ENCODE measurements at regions not wholly inside any gene's neighbourhood (a gene's known extent, or its start where the extent isn't known, plus 50 kb on each side); places are given as distances from the start of the nearest gene placed in this dataset.

DNA sequence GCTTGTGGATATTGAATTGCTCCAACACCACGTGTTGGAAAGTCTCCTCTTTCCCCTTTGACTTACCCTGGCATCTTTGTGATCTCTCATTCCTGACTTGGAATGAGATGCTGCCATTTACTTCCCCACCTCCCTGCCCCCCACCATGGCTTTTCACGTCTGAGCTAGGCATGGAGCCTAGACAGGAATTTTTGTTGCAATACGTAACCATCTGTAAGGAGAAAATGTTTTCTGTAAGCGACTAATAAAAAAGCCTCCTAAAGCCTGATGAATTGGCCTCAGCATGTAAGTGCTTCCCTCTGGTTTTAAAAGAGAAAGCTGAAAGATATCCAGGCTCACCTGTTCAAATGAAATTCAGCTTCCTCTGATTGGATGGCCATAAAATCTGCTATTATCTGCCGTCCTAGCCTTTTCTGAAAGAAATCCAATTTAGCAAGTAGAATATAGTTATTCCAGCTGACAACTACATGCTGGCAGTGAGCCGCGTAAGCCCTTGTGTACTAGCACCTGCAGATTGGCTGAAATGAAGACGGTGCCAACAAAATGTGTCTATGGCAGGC lies 200.1 kb downstream of the NSG2 start:
- no peak overlapping the region for H3K4me3 ChIP-seq (replicated peaks in 1 of 2; ENCODE audit: low read depth in 1 of 2, low read length in 2 of 2)
- no peaks in the 10 kb centered on the region for H3K4me1 ChIP-seq (ENCODE audit: control insufficient read depth in 1 of 2, insufficient read depth in 2 of 2, low read length in 2 of 2)
- H3K4me2 ChIP-seq (ENCODE audit: low read length), result no peak overlapping the region
- no peaks in the 10 kb centered on the region for H4K20me1 ChIP-seq (ENCODE audit: insufficient read depth)
- ATAC-seq (no peak), DNase-seq (ENCODE audit: low read depth, low spot score) (no peak)
- no peaks in the 10 kb centered on the region for H3K36me3 ChIP-seq (ENCODE audit: control insufficient read depth in 1 of 2, insufficient read depth in 2 of 2, low read length in 2 of 2)
- no peak overlapping the region for H3K27ac ChIP-seq (ENCODE audit: low read depth, low read length)
- H3K9ac ChIP-seq (ENCODE audit: low read length), result no peak overlapping the region
- intact Hi-C loops (cut with micrococcal nuclease), result no loop called here
- H3K27me3 ChIP-seq (ENCODE audit: insufficient read depth, low read length), result no peaks in the 10 kb centered on the region; the same call in 1 of the 2 replicates
- H3K9me2 ChIP-seq (ENCODE audit: insufficient read depth), result no peaks in the 10 kb centered on the region
- BruUV-seq (replicated peaks), result no TSS peak
- no peaks in the 10 kb centered on the region for H3K79me2 ChIP-seq (ENCODE audit: insufficient read depth, low read length)
- H3K9me3 ChIP-seq (ENCODE audit: control insufficient read depth in 1 of 2, insufficient read depth in 1 of 2, low read depth in 1 of 2, low read length in 2 of 2), result no peaks in the 10 kb centered on the region
- ChIA-PET POLR2A (no interaction called here), CTCF (no interaction called here), RAD21 (ENCODE audit: low non-redundant PET in 1 of 2, low total read pairs in 2 of 2, uncharacterized antibody in 2 of 2, unreplicated experiment in 2 of 2) (no interaction called here)
- H2AFZ ChIP-seq (ENCODE audit: low read depth, low read length, poor library complexity, severe bottlenecking), result no peak overlapping the region
- no peak for TF ChIP-seq YY1 (IDR thresholded peaks at IDR 0.05; ENCODE audit: extremely low read depth, insufficient replicate concordance, low read depth, low read length)
- no peak for TF ChIP-seq POLR2AphosphoS5 (IDR thresholded peaks at IDR 0.05; ENCODE audit: low read depth, low read length)
- TF ChIP-seq, protein P1, sequence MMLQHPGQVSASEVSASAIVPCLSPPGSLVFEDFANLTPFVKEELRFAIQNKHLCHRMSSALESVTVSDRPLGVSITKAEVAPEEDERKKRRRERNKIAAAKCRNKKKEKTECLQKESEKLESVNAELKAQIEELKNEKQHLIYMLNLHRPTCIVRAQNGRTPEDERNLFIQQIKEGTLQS (IDR thresholded peaks at IDR 0.05), result no peak
- no peak for TF ChIP-seq ZFX (IDR thresholded peaks at IDR 0.05)
- no peak for TF ChIP-seq CEBPB (IDR thresholded peaks at IDR 0.05; ENCODE audit: low read depth)
- no peak for TF ChIP-seq JUND (IDR thresholded peaks at IDR 0.05)
- TF ChIP-seq MAX (IDR thresholded peaks at IDR 0.05), result no peak
- TF ChIP-seq ZNF274 (IDR thresholded peaks at IDR 0.05; ENCODE audit: low read depth, low read length), result no peak
- TF ChIP-seq ZBTB33 (IDR thresholded peaks at IDR 0.05; ENCODE audit: extremely low read depth, insufficient replicate concordance, low read length), result no peak
- TF ChIP-seq POLR2A (IDR thresholded peaks at IDR 0.05; ENCODE audit: borderline replicate concordance, extremely low read depth, insufficient read depth, insufficient read length), result no peak
- TF ChIP-seq CTCF (IDR thresholded peaks at IDR 0.05 in 2 of 3, conservative IDR thresholded peaks at IDR 0.05 in 1 of 3; ENCODE audit: borderline replicate concordance in 1 of 3, insufficient read depth in 1 of 3, low read depth in 2 of 3, low read length in 2 of 3), result no peak
- no peak for TF ChIP-seq SRF (IDR thresholded peaks at IDR 0.05; ENCODE audit: low read depth)
- no peak for TF ChIP-seq ELF1 (IDR thresholded peaks at IDR 0.05; ENCODE audit: borderline replicate concordance, low read depth)
- TF ChIP-seq, protein P2, sequence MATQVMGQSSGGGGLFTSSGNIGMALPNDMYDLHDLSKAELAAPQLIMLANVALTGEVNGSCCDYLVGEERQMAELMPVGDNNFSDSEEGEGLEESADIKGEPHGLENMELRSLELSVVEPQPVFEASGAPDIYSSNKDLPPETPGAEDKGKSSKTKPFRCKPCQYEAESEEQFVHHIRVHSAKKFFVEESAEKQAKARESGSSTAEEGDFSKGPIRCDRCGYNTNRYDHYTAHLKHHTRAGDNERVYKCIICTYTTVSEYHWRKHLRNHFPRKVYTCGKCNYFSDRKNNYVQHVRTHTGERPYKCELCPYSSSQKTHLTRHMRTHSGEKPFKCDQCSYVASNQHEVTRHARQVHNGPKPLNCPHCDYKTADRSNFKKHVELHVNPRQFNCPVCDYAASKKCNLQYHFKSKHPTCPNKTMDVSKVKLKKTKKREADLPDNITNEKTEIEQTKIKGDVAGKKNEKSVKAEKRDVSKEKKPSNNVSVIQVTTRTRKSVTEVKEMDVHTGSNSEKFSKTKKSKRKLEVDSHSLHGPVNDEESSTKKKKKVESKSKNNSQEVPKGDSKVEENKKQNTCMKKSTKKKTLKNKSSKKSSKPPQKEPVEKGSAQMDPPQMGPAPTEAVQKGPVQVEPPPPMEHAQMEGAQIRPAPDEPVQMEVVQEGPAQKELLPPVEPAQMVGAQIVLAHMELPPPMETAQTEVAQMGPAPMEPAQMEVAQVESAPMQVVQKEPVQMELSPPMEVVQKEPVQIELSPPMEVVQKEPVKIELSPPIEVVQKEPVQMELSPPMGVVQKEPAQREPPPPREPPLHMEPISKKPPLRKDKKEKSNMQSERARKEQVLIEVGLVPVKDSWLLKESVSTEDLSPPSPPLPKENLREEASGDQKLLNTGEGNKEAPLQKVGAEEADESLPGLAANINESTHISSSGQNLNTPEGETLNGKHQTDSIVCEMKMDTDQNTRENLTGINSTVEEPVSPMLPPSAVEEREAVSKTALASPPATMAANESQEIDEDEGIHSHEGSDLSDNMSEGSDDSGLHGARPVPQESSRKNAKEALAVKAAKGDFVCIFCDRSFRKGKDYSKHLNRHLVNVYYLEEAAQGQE (IDR thresholded peaks at IDR 0.05; ENCODE audit: low read depth), result no peak

Measured in HCT116 (cell line).